ENCODE measurements at regions not wholly inside any gene's neighbourhood (a gene's known extent, or its start where the extent isn't known, plus 50 kb on each side); places are given as distances from the start of the nearest gene placed in this dataset.

- no peak for DNase-seq
Measured at GRCh38 chr3:102123590-102124190, 274.4 kb downstream of the NFKBIZ start.

GRCh38 chr3:102124282-102124681, 275.0 kb downstream of the NFKBIZ start:
- peak; percentile 15 to 40 (median 37) for DNase-seq

GRCh38 chr3:102124704-102125103, 275.4 kb downstream of the NFKBIZ start:
- no peak for DNase-seq

GRCh38 chr3:102125197-102125993, 276.1 kb downstream of the NFKBIZ start:
- DNase-seq: no peak

DNA sequence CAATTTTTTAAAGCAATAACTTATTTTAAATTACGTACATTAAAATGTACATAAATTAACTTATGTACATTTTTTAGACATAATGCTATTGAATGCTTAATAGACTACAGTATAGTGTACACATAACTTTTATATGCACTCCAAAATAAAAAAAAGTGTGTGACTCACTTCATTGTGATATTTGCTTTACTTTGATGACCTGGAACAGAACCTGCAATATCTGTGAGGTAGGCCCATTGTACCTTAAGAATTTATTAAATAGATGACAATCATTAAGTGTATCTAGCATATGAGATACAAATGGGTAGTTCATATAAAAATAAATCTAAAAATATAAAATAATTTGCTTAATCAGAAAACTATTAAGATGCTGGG, 276.7 kb downstream of the NFKBIZ start:
- DNase-seq: no peak

- DNase-seq: peak; percentile 52 to 79 (median 75)
Measured at GRCh38 chr3:102129760-102130608, 280.7 kb downstream of the NFKBIZ start.

DNA sequence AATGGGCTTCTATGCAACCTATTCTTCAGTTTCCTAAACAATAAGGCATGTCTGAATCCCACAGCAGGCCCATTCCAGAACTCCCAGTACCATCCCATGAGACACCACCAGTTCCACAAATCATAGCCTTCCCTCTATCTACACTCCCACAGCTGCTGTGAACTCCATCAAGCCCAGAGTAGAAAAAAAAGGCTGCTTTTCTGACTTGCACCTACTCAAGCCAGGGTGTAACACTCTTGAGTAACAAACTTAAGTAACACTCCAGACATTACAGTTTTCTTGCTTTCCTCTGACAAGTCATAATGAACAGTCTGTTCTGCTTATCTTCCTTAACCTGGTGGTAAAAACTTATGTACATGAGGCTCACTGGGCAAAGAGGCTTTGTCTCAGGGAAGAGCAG, 283.1 kb downstream of the NFKBIZ start:
- DNase-seq: peak in 2 of 3 donors; percentile 15 to 28

GRCh38 chr3:102133376-102133775, 284.1 kb downstream of the NFKBIZ start:
- DNase-seq: no peak

GRCh38 chr3:102135316-102135715, 286.0 kb downstream of the NFKBIZ start:
- DNase-seq: peak; percentile 20 to 26 (median 25)

- DNase-seq: no peak
Measured at GRCh38 chr3:102136183-102136582, 286.9 kb downstream of the NFKBIZ start.

GRCh38 chr3:102140116-102140515, 290.8 kb downstream of the NFKBIZ start:
- no peak for DNase-seq

- DNase-seq: peak in 2 of 3 donors; percentile 39 to 45
Measured at GRCh38 chr3:102141096-102141927, 292.0 kb downstream of the NFKBIZ start.

DNA sequence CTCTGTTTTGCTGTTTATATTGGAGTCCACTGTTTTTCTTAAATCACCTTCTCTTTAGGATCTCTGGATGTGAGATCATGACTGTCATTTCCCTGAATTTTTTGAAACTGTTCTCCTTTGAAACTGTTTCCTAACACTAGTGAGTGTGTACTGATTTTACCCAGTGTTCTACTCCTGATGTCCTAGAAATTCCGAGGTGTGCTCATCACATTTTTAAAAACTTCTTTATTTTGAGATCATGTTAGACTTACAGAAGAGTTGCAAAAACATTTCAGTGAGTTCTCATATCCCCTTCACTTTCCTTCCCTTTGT, 292.6 kb downstream of the NFKBIZ start:
- peak; percentile 51 to 84 (median 78) for DNase-seq

- DNase-seq: no peak
Measured at GRCh38 chr3:102142379-102143060, 292.3 kb upstream of the ZPLD1 start.

- DNase-seq: no peak
Measured at GRCh38 chr3:102143536-102143935, 291.3 kb upstream of the ZPLD1 start.

DNA sequence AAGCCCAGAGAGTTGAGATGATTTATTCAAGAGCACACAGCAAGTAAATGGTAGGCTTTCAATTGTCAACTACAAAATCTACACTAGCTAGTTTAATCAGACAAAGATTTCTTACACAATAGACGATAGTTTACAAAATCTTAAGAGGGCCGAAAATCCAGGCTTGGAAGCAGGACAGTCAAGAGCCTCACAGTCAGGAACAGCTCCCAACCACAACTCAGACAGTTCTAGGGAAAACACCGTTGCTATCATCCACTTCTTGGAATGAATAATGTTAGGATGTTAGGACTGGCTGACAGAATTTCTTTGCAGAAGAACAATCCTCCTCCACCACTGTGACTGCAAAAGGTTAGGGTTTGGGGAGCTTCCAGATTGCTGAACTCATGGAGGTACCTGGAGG, 290.8 kb upstream of the ZPLD1 start:
- no peak for DNase-seq

DNA sequence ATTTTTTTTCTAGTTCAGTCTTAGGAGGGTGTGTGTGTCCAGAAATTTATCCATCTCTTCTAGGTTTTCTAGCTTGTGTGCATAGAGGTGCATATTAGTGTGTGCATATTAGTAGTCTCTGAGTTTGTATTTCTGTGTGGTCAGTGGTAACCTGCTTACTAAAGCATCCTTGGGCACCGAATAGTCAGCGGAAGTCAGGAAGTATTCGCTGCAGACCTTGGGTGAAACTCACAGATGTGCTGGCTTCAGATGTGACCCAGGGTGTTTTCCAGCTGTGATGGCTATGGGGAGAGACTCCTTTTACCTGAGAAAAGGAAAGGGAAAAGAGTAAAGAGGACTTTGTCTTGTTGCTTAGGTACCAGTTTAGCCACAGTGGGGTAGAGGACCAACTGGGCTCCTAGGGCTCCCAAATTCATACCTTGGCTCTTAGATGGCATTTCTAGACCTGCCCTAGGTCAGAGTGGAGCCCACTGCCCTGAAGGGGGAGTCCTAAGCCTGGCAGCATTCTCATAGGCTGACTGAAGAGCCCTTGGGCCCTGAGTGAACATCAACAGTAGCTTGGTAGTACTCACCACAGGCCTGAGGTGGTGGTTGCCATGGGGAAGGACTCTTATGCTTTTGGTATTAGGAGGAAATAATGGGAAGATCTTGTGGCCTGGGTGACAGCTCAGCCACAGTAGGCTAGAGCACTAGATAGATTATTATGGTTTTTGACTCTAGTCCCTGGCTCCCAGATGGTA, 286.0 kb upstream of the ZPLD1 start:
- DNase-seq: no peak

DNA sequence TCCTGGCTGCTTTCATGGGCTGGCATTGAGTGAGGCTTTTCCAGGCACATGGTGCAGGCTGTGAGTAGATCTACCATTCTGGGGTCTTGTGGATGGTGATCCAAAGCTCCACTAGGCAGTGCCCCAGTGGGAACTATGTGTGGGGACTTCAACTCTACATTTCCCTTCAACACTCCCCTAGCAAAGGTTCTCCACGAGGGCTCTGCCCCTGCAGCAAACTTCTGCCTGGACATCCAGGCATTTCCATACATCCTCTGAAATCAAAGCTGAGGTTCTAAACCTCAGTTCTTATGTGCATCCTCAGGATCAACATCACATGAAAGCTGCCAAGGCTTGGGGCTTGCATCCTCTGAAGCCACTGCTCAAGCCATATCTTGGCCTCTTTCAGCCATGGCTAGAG, 282.9 kb upstream of the ZPLD1 start:
- DNase-seq: no peak

DNA sequence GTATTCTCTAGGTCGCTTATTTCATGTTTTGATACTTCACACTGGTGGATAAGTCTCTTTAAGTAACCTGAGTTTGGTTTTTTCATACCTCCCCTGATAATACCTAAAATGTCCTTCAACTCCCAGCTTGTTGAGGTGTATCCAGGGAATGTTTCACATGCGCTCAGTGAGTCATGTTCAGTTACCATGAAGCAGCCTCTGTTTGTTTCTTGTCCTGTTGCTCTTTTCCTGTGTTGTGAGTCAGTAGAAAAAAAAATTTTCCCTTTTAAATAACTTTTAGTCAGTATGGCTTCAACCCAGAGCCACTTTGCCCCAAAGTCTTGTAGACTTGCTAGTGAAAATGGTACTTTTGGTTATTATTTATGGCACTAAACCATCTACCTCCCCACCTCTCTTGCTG, 278.4 kb upstream of the ZPLD1 start:
- peak in 1 of 3 donors; percentile 18 for DNase-seq

DNA sequence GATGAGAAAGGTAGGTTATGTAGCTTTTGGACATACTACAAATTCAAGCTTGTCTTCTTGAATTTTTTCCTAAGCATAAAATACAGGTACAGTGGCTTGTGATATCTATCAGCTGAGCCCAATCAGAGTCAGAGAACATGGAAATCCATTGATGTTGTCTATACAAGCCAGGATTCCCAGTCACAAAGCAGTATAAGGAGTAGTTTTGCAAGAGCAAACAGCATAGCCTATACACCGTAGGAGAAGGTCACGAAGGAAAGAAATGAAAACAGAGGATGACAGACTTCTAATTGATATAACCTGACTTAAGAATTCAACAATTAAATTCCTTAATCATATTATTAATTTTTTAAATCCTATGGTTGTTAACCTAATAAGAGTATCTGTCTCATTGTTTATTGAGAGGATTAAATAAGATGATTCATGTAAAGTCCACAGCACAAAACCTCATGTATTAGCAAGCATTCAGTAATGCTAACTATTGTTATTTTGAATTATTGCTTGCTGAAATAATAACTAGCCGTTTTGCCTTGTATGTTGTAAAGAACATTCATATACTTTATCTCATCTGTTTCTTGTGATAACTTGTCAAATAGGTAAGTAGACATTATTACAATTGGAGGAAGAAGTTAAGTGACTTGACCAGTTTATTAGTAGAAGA, 276.6 kb upstream of the ZPLD1 start:
- DNase-seq: no peak
